Left lung (tissue), 4 donors: ENCODE measurements at regions not wholly inside any gene's neighbourhood (a gene's known extent, or its start where the extent isn't known, plus 50 kb on each side); places are given as distances from the start of the nearest gene placed in this dataset.

ENCODE experiments used
- ATAC-seq: fragments of 200-7000 bp; cut with Tn5 transposase; one replicate; pipeline ENCODE4 v1.9.1; 2020; ENCODE audit warnings: moderate library complexity
- DNase-seq, 4 donors: peaks; one replicate each; pipeline ENCODE4 v3.0.0-alpha.2; 2013 to 2020
- H3K27ac ChIP-seq, 2 donors: fragments of 200-600 bp; sonication (generic) in 1 of 2; one replicate each; pipeline versions ENCODE4 v1.5.0 to v1.8.0; 2020 to 2021
- H3K27me3 ChIP-seq, 2 donors: fragments of 200-600 bp; sonication (generic) in 1 of 2; one replicate each; pipeline versions ENCODE4 v1.5.0 to v1.8.0; 2020 to 2021
- H3K36me3 ChIP-seq, 2 donors: fragments of 200-600 bp; sonication (generic) in 1 of 2; one replicate each; pipeline versions ENCODE4 v1.5.0 to v1.8.0; 2020 to 2021
- H3K4me1 ChIP-seq, 2 donors: fragments of 200-600 bp; one replicate each; pipeline ENCODE4 v1.8.0; 2021
- H3K4me3 ChIP-seq, 2 donors: fragments of 200-600 bp; sonication (generic) in 1 of 2; one replicate each; pipeline versions ENCODE4 v1.5.0 to v1.8.0; 2020 to 2021; ENCODE audit warnings: mild to moderate bottlenecking in 1 of 2
- H3K9me3 ChIP-seq, 2 donors: fragments of 200-600 bp; sonication (generic) in 1 of 2; one replicate each; pipeline versions ENCODE4 v1.5.0 to v1.8.0; 2020 to 2021
- CTCF ChIP-seq, 2 donors: fragments of 200-600 bp; sonication (generic) in 1 of 2; IDR thresholded peaks; one replicate each; pipeline versions ENCODE4 v1.5.0 to v1.8.0; 2021; ENCODE audit warnings: antibody characterized with exemption in 2 of 2
- intact Hi-C, 2 donors: fragments of 100-400 bp; cut with DNase I; formaldehyde crosslinking; loops; one replicate each; pipeline versions ENCODE4 v1.11.2 to v1.14.2; 2022
- donor health status: DM: no; HTN: yes; CAD: no.
- donor health status: DM: no; HTN: no; CAD: no.

- Histone ChIP-seq H3K36me3 (no peaks in the 10 kb centered on the region), H3K27me3 (peaks cover 0 to 55% of the 10 kb centered on the region in 2 donors), H3K27ac (no peak overlapping the region), H3K9me3 (no peaks in the 10 kb centered on the region), H3K4me3 (no peak overlapping the region), H3K4me1 (no peaks in the 10 kb centered on the region)
- TF ChIP-seq CTCF (IDR thresholded peaks at IDR 0.05), result no peak
- DNase-seq, result no peak
- ATAC-seq, result no peak
- intact Hi-C loops, result loop anchor here in 1 of 2 donors (10.0 kb wide), 1 partner anchor 315 kb away; no protein-coding TSS in a partner anchor
These were observed 553.0 kb downstream of the PTPRU start for GRCh38 chr1:29789221-29789909.

- intact Hi-C loops, result loop anchor here in 1 of 2 donors (10.0 kb wide), 1 partner anchor 318 kb away; no protein-coding TSS in a partner anchor
- no peak for TF ChIP-seq CTCF (IDR thresholded peaks at IDR 0.05)
- no peak overlapping the region for H3K27ac ChIP-seq
- ATAC-seq, result no peak
- H3K4me3 ChIP-seq, result no peak overlapping the region
- no peaks in the 10 kb centered on the region for H3K9me3 ChIP-seq
- no peak for DNase-seq
- no peaks in the 10 kb centered on the region for H3K36me3 ChIP-seq
- H3K4me1 ChIP-seq, result no peaks in the 10 kb centered on the region
- peaks cover 0 to 56% of the 10 kb centered on the region in 2 donors for H3K27me3 ChIP-seq
These were observed 550.7 kb downstream of the PTPRU start for GRCh38 chr1:29786791-29787732.

GRCh38 chr1:29786195-29786594, 549.9 kb downstream of the PTPRU start:
- Histone ChIP-seq H3K36me3 (no peaks in the 10 kb centered on the region), H3K9me3 (no peaks in the 10 kb centered on the region), H3K27me3 (peaks cover 0 to 51% of the 10 kb centered on the region in 2 donors), H3K4me1 (no peaks in the 10 kb centered on the region), H3K4me3 (no peak overlapping the region), H3K27ac (no peak overlapping the region)
- ATAC-seq (no peak), DNase-seq (no peak)
- no peak for TF ChIP-seq CTCF (IDR thresholded peaks at IDR 0.05)
- intact Hi-C loops, result loop anchor here in 1 of 2 donors (10.0 kb wide), 1 partner anchor 319 kb away; no protein-coding TSS in a partner anchor

GRCh38 chr1:29785554-29785953, 549.2 kb downstream of the PTPRU start:
- no peaks in the 10 kb centered on the region for H3K4me1 ChIP-seq
- H3K4me3 ChIP-seq, result no peak overlapping the region
- no peaks in the 10 kb centered on the region for H3K9me3 ChIP-seq
- intact Hi-C loops, result loop anchor here in 1 of 2 donors (10.0 kb wide), 1 partner anchor 319 kb away; no protein-coding TSS in a partner anchor
- DNase-seq, result no peak
- no peak for TF ChIP-seq CTCF (IDR thresholded peaks at IDR 0.05)
- H3K36me3 ChIP-seq, result no peaks in the 10 kb centered on the region
- peaks cover 0 to 55% of the 10 kb centered on the region in 2 donors for H3K27me3 ChIP-seq
- no peak overlapping the region for H3K27ac ChIP-seq
- no peak for ATAC-seq

GRCh38 chr1:29785137-29785527, 548.8 kb downstream of the PTPRU start:
- ATAC-seq, result no peak
- Histone ChIP-seq H3K36me3 (no peaks in the 10 kb centered on the region), H3K4me3 (no peak overlapping the region), H3K4me1 (no peaks in the 10 kb centered on the region), H3K27me3 (peaks cover 0 to 59% of the 10 kb centered on the region in 2 donors), H3K27ac (no peak overlapping the region), H3K9me3 (no peaks in the 10 kb centered on the region)
- intact Hi-C loops, result loop anchor here in 1 of 2 donors (10.0 kb wide), 1 partner anchor 320 kb away; no protein-coding TSS in a partner anchor
- TF ChIP-seq CTCF (IDR thresholded peaks at IDR 0.05), result no peak
- DNase-seq, result no peak
